Vagina (tissue), 2 donors: ENCODE measurements at regions not wholly inside any gene's neighbourhood (a gene's known extent, or its start where the extent isn't known, plus 50 kb on each side); places are given as distances from the start of the nearest gene placed in this dataset.
"Not testable (repeated sequence)": the region's sequence is repeated elsewhere in the genome, so short reads cannot be mapped to it uniquely, and the experiment has no call there.

Experiments used
- DNase-seq, 2 donors: peaks; one replicate each; pipeline ENCODE4 v3.0.0-alpha.2; 2017; ENCODE audit errors: extremely low spot score in 2 of 2
- H3K27ac ChIP-seq: fragments of 200-600 bp; sonication (generic); one replicate; pipeline ENCODE4 v1.5.1; 2019
- H3K27me3 ChIP-seq: fragments of 200-600 bp; sonication (generic); one replicate; pipeline ENCODE4 v1.5.1; 2019
- H3K36me3 ChIP-seq, 2 donors: fragments of 200-600 bp; sonication (generic); one replicate each; pipeline ENCODE4 v1.5.1; 2017 to 2019
- H3K4me1 ChIP-seq: fragments of 200-600 bp; sonication (generic); one replicate; pipeline ENCODE4 v1.5.1; 2019
- H3K4me3 ChIP-seq, 2 donors: fragments of 200-600 bp; sonication (generic); 1 replicate in 1 of 2; 2 replicates in 1 of 2; pipeline ENCODE4 v1.5.1; 2016 to 2019
- H3K9me3 ChIP-seq: fragments of 200-600 bp; sonication (generic); one replicate; pipeline ENCODE4 v1.5.1; 2019
- POLR2AphosphoS5 ChIP-seq, 2 donors: sonication (generic); formaldehyde crosslinking; IDR thresholded peaks; one replicate each; pipeline ENCODE4 v1.9.0; 2017; ENCODE audit warnings: antibody characterized with exemption in 2 of 2, mild to moderate bottlenecking in 2 of 2, low read depth in 1 of 2; ENCODE audit not compliant: insufficient read depth in 1 of 2
- intact Hi-C: fragments of 100-400 bp; cut with DNase I; formaldehyde crosslinking; loops from one replicate; pipeline ENCODE4 v1.15.1; 2023
- TF ChIP-seq, protein P1 (sequence below), 3 experiments: fragments of 450-650 bp in 2 of 3; fragments of 200-600 bp in 1 of 3; sonication (generic) in 1 of 3; IDR thresholded peaks; one replicate each; pipeline ENCODE4 v1.5.1; 2017 to 2019; ENCODE audit warnings: antibody characterized with exemption in 3 of 3, mild to moderate bottlenecking in 2 of 3, moderate library complexity in 2 of 3

DNA sequence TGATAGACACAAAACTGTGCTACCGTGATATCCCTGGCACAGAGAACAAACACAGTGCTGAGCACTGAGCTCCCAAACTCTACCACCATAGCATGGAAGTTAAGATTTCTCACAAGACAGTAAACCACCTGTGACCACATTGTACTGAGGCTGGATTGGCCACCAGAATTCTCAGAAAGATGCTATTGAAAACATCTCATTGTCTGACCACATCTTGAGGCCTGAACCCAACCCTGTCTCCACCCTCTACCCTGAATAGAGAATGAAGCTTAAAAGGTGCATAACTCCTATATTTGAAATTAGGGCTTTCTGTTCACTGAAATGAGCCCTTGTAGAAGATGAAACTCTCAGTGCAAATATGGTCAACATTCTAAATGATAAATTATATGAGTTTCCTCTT lies 281.3 kb upstream of the NPAP1 start:
- intact Hi-C loops = no loop called here
- no peak overlapping the region for H3K4me3 ChIP-seq

DNA sequence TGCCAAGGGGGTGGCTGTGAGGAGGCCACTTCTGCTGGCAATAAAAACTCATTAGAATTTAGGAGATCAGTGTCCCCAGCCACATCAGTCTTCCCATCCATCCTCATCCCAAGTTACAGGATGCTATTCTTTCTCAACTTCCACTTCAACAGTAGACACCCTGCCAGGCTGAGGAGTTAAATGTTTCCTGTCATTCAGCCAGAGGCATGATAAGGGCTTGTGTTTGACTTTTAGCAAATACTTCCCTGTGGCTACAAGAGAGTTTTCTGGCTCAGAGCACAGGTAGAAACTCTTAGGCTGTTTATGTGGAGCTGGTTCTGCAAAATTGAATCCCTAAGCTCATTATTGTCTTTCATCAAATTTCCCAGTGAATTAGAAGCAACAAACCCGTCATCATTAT lies 262.9 kb upstream of the NPAP1 start:
- H3K27ac ChIP-seq, H3K9me3 ChIP-seq, H3K4me3 ChIP-seq, H3K27me3 ChIP-seq, intact Hi-C loops, H3K4me1 ChIP-seq, H3K36me3 ChIP-seq, DNase-seq: not testable (repeated sequence)

More for the DNA sequence above, 281.3 kb upstream of the NPAP1 start:
- Histone ChIP-seq H3K4me1 (no peaks in the 10 kb centered on the region), H3K36me3 (no peaks in the 10 kb centered on the region), H3K27ac (no peak overlapping the region), H3K9me3 (no peaks in the 10 kb centered on the region), H3K27me3 (no peaks in the 10 kb centered on the region)
- no peak for DNase-seq
- no peak for TF ChIP-seq POLR2AphosphoS5 (IDR thresholded peaks at IDR 0.05; ENCODE audit: insufficient read depth in 1 of 2, low read depth in 1 of 2)
- TF ChIP-seq, protein P1, sequence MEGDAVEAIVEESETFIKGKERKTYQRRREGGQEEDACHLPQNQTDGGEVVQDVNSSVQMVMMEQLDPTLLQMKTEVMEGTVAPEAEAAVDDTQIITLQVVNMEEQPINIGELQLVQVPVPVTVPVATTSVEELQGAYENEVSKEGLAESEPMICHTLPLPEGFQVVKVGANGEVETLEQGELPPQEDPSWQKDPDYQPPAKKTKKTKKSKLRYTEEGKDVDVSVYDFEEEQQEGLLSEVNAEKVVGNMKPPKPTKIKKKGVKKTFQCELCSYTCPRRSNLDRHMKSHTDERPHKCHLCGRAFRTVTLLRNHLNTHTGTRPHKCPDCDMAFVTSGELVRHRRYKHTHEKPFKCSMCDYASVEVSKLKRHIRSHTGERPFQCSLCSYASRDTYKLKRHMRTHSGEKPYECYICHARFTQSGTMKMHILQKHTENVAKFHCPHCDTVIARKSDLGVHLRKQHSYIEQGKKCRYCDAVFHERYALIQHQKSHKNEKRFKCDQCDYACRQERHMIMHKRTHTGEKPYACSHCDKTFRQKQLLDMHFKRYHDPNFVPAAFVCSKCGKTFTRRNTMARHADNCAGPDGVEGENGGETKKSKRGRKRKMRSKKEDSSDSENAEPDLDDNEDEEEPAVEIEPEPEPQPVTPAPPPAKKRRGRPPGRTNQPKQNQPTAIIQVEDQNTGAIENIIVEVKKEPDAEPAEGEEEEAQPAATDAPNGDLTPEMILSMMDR (IDR thresholded peaks at IDR 0.05) = no peak

DNA sequence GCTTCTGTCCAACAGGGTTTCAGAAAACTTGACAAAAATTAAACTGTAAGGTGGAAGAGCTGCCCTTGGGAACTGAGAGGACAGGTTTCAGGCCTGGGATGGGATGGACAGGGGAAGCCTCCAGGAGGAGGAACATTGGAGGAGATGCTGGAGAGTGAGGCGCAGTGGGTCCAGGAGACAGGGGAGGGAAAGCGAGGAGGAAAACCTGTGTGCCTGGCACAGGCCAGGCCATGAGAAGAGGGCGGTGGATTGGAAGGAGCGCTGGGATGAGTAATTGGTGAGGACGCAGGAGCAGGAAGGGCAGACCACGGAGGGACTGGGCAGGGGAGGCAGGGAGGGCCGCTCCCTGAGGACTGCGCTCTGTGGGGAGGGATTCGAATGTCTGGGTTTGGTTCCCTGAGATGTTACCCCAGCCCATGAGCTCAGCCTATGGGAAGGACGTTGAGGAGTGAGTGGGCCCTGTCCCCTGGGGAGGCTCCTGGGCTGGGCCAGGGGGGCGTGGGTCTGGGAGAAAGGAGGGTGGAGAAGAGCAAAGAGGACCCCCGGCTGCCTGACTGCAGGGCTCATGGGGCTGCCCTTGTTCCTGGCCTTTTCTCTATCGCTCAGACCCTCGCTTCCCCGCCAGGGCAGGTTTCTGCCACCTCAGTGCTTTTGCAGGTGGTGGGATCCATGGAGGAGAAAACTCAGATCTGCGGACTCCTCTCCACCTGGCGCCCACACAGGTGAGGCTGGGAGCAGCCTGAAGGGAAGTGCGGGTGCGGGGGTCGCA lies 249.1 kb upstream of the NPAP1 start:
- H3K27me3 ChIP-seq, H3K36me3 ChIP-seq, DNase-seq, H3K9me3 ChIP-seq, intact Hi-C loops, H3K4me3 ChIP-seq, H3K27ac ChIP-seq, H3K4me1 ChIP-seq: not testable (repeated sequence)

DNA sequence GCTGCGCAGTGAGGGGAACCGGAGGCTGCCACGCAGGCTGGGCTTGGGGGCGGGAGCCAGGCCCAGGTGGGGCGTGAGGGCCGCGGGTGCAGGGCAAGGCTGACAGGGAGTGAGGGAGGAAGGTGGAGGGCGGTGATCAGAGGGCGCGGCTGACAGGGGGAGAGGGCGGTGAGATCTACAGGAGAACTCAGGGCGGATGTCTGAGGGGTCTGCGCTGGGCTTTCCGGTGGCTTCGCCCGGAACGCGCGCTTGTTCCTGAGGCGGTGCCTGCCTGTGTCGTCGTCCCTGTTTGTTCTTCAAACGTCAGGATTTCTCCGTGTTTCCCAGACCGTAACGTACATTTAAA lies 248.5 kb upstream of the NPAP1 start:
- H3K9me3 ChIP-seq, H3K36me3 ChIP-seq, H3K4me3 ChIP-seq, H3K27ac ChIP-seq, H3K4me1 ChIP-seq, intact Hi-C loops, H3K27me3 ChIP-seq, DNase-seq: not testable (repeated sequence)

DNA sequence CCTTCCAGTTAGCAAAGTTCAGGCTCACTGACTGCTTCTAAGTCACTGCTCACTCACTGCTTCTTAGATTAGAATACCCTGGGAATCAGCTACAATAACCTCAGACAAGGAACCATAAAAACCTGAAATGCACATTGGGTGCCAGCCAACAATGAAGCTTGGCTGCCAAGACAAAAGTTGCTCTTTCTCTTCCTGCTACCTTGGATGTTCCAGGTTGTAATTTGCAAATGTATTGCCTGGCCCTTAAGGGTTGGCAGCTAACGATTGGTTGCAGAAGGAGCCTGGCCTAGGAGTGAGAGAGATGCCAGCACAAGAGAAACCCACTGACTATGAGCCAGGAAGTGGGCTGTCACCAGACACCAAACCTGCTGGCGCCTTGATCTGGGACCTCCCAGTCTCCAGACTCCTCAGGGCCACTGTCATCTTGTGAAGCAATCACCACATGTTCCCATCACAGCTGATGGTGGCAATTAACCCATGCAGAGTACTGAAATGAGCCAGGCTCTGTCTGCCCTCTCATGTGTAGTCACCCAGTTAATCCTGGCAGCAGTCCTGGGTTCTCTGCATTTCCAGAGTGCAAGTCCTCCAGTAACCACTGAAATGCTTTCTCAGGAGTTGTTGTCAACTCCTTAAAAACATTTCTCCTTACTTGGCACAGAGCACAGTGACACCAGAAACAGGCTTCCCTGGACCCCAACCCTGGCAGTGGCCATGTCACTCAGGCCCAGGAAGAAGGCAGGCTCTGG lies 240.3 kb upstream of the NPAP1 start:
- H3K4me3 ChIP-seq, DNase-seq, H3K36me3 ChIP-seq, H3K9me3 ChIP-seq, H3K4me1 ChIP-seq, intact Hi-C loops, H3K27ac ChIP-seq, H3K27me3 ChIP-seq: not testable (repeated sequence)

DNA sequence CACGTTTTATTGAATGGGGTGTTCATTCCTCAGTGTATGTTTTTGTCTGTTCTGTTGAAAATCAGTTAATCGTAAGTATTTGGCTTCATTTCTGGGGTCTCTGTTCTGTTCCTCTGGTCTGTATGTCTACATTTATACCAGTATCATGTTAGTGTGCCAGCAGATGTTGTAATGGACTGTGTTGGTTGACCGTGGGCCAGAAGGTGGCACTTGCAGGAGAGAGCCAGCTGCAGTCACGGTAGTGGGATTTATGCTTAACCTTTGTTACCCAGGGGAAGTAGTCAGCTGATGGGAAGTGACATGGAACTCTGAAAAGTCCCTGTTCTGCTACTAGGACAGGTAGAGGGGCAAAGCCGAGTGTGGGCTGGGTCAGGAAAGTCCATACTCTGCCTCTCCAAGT lies 238.3 kb upstream of the NPAP1 start:
- intact Hi-C loops, H3K27ac ChIP-seq, H3K4me1 ChIP-seq, H3K4me3 ChIP-seq, H3K9me3 ChIP-seq, DNase-seq, H3K36me3 ChIP-seq, H3K27me3 ChIP-seq: not testable (repeated sequence)

DNA sequence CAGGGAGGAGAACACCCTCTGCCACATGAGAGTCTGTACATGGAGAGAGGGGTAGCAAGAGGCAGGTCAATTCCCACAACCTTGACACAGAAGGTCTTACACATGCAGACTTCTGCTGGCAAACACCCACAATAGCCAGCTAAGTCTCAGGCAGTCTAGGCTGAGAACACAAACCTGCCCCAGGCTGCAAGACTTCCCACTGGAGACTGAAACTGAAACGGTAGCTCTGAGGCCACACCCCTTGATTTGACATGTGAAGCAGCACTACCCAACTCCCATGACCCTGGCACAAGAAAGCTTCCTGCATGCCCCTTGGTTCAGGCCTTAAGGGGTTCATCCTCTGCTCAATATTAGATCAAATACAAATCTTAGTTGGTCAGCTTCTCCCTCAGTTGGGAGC lies 237.8 kb upstream of the NPAP1 start:
- H3K27me3 ChIP-seq, H3K27ac ChIP-seq, H3K9me3 ChIP-seq, H3K4me3 ChIP-seq, H3K4me1 ChIP-seq, H3K36me3 ChIP-seq, DNase-seq, intact Hi-C loops: not testable (repeated sequence)

DNA sequence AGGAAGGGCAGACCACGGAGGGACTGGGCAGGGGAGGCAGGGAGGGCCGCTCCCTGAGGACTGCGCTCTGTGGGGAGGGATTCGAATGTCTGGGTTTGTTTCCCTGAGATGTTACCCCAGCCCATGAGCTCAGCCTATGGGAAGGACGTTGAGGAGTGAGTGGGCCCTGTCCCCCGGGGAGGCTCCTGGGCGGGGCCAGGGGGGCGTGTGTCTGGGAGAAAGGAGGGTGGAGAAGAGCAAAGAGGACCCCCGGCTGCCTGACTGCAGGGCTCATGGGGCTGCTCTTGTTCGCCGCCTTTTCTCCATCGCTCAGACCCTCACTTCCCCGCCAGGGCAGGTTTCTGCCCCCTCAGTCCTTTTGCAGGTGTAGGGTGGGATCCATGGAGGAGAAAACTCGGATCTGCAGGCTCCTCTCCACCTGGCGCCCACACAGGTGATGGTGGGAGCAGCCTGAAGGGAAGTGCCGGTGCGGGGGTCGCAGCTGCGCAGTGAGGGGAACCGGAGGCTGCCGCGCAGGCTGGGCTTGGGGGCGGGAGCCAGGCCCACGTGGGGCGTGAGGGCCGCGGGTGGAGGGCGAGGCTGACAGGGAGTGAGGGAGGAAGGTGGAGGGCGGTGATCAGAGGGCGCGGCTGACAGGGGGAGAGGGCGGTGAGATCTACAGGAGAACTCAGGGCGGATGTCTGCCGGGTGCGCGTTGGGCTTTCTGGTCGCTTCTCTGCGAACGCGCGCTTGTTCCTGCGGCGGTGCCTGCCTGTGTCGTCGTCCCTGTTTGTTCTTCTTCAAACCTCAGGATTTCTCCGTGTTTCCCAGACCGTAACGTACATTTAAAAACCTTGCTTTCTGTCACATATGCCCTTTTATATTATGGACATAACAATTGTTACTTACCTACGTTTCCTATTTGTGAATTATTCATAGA lies 198.2 kb upstream of the NPAP1 start:
- H3K4me1 ChIP-seq, DNase-seq, H3K27me3 ChIP-seq, H3K9me3 ChIP-seq, H3K4me3 ChIP-seq, H3K36me3 ChIP-seq, intact Hi-C loops, H3K27ac ChIP-seq: not testable (repeated sequence)

DNA sequence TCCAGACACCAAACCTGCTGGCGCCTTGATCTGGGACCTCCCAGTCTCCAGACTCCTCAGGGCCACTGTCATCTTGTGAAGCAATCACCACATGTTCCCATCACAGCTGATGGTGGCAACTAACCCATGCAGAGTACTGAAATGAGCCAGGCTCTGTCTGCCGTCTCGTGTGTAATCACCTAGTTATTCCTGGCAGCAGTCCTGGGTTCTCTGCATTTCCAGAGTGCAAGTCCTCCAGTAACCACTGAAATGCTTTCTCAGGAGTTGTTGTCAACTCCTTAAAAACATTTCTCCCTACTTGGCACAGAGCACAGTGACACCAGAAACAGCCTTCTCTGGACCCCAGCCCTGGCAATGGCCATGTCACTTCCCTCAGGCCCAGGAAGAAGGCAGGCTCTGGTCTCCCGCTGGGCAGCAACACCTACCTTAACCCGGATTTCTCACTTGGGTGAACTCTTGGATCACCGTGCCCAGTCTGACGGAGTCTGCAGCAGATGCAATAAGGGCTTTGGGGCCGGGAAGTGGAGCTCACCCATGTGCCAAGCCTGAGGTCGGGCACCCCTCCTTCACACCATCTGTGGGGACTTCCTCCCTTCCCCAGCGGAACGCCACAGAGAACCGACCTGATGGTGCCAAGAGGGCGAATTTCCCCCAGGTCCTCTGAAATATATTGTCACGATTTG lies 189.5 kb upstream of the NPAP1 start:
- H3K36me3 ChIP-seq, intact Hi-C loops, H3K27ac ChIP-seq, H3K27me3 ChIP-seq, H3K4me1 ChIP-seq, H3K4me3 ChIP-seq, DNase-seq, H3K9me3 ChIP-seq: not testable (repeated sequence)

DNA sequence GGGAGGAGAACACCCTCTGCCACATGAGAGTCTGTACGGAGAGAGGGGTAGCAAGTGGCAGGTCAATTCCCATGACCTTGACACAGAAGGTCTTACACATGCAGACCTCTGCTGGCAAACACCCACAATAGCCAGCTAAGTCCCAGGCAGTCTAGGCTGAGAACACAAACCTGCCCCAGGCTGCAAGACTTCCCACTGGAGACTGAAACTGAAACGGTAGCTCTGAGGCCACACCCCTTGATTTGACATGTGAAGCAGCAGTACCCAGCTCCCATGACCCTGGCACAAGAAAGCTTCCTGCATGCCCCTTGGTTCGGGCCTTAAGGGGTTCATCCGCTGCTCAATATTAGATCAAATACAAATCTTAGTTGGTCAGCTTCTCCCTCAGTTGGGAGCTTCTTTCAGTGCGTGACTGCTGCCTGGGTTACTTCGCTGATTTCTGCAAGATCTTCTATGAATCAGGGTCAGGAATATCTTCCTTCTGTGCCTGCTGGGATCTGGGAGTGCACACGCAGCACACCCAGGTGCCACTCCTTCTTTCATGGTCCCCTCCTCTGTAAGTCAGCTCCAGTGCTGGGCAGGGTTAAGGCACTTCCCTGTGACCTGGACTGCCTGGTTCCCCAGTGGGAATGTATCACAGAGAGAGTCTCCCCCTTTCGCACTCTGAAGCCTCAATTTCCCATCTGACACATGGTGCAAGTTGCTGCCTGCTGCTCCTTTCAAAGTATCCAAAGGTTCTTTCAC lies 187.2 kb upstream of the NPAP1 start:
- DNase-seq, H3K4me3 ChIP-seq, H3K27ac ChIP-seq, H3K4me1 ChIP-seq, H3K36me3 ChIP-seq, H3K9me3 ChIP-seq, intact Hi-C loops, H3K27me3 ChIP-seq: not testable (repeated sequence)

DNA sequence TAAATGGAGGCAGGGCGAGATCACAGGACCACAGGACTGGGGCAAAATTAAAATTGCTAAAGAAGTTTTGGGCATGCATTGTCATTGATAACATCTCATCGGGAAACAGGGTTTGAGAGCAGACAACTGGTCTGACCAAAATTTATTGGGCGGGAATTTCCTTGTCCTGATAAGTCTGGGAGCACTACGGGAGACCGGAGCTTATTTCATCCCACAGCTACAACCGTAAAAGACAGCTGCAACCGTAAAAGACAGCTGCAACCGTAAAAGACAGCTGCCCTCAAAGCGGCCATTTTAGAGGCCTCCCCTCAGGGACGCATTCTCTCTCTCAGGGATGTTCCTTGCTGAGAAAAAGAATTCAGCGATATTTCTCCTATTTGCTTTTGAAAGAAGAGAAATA lies 170.4 kb upstream of the NPAP1 start:
- intact Hi-C loops, H3K36me3 ChIP-seq, H3K27me3 ChIP-seq, H3K4me3 ChIP-seq, DNase-seq, H3K9me3 ChIP-seq, H3K4me1 ChIP-seq, H3K27ac ChIP-seq: not testable (repeated sequence)
